ENCODE measurements at regions not wholly inside any gene's neighbourhood (a gene's known extent, or its start where the extent isn't known, plus 50 kb on each side); places are given as distances from the start of the nearest gene placed in this dataset.

GRCh38 chr16:48047720-48048119 is 108.1 kb downstream of the ABCC12 start:
- intact Hi-C loops (cut with DNase I), result no loop called here
- no peak for ATAC-seq
- Histone ChIP-seq H3K27me3 (no peaks in the 10 kb centered on the region), H3K4me1 (peaks cover 3% of the 10 kb centered on the region), H3K9me3 (no peaks in the 10 kb centered on the region), H3K4me3 (no peak overlapping the region), H3K36me3 (no peaks in the 10 kb centered on the region), H3K27ac (no peak overlapping the region)
- no peak for TF ChIP-seq CTCF (IDR thresholded peaks at IDR 0.05)
- DNase-seq, result no peak

GRCh38 chr16:48047241-48047640 is 108.6 kb downstream of the ABCC12 start:
- H3K9me3 ChIP-seq, result no peaks in the 10 kb centered on the region
- H3K4me3 ChIP-seq, result no peak overlapping the region
- intact Hi-C loops (cut with DNase I), result no loop called here
- no peak overlapping the region for H3K27ac ChIP-seq
- no peaks in the 10 kb centered on the region for H3K36me3 ChIP-seq
- ATAC-seq (no peak), DNase-seq (no peak)
- no peaks in the 10 kb centered on the region for H3K27me3 ChIP-seq
- no peak for TF ChIP-seq CTCF (IDR thresholded peaks at IDR 0.05)
- H3K4me1 ChIP-seq, result no peaks in the 10 kb centered on the region

GRCh38 chr16:48044117-48044516 is 111.7 kb downstream of the ABCC12 start:
- no peak for TF ChIP-seq CTCF (IDR thresholded peaks at IDR 0.05)
- Histone ChIP-seq H3K4me3 (no peak overlapping the region), H3K27me3 (no peaks in the 10 kb centered on the region), H3K4me1 (no peaks in the 10 kb centered on the region), H3K36me3 (no peaks in the 10 kb centered on the region), H3K27ac (no peak overlapping the region), H3K9me3 (no peaks in the 10 kb centered on the region)
- intact Hi-C loops (cut with DNase I), result no loop called here
- ATAC-seq (no peak), DNase-seq (no peak)

GRCh38 chr16:48041981-48042421 is 113.8 kb downstream of the ABCC12 start:
- DNase-seq, result no peak
- H3K27me3 ChIP-seq, result no peaks in the 10 kb centered on the region
- no peaks in the 10 kb centered on the region for H3K4me1 ChIP-seq
- H3K9me3 ChIP-seq, result no peaks in the 10 kb centered on the region
- H3K36me3 ChIP-seq, result no peaks in the 10 kb centered on the region
- no peak for TF ChIP-seq CTCF (IDR thresholded peaks at IDR 0.05)
- no peak overlapping the region for H3K27ac ChIP-seq
- no peak for ATAC-seq
- H3K4me3 ChIP-seq, result no peak overlapping the region
- intact Hi-C loops (cut with DNase I), result no loop called here

GRCh38 chr16:48035142-48035541 is 120.7 kb downstream of the ABCC12 start:
- intact Hi-C loops (cut with DNase I), result no loop called here
- TF ChIP-seq CTCF (IDR thresholded peaks at IDR 0.05), result no peak
- DNase-seq (no peak), ATAC-seq (peak; percentile 24)
- Histone ChIP-seq H3K9me3 (no peaks in the 10 kb centered on the region), H3K4me3 (no peak overlapping the region), H3K27ac (no peak overlapping the region), H3K4me1 (no peaks in the 10 kb centered on the region), H3K27me3 (no peaks in the 10 kb centered on the region), H3K36me3 (no peaks in the 10 kb centered on the region)

- Histone ChIP-seq H3K36me3 (no peaks in the 10 kb centered on the region), H3K27me3 (no peaks in the 10 kb centered on the region), H3K4me1 (no peaks in the 10 kb centered on the region), H3K4me3 (no peak overlapping the region), H3K9me3 (no peaks in the 10 kb centered on the region), H3K27ac (no peak overlapping the region)
- TF ChIP-seq CTCF (IDR thresholded peaks at IDR 0.05), result no peak
- intact Hi-C loops (cut with DNase I), result no loop called here
- no peak for DNase-seq
- no peak for ATAC-seq
Observed at GRCh38 chr16:48030926-48031325, 124.9 kb downstream of the ABCC12 start.
